ENCODE measurements at regions not wholly inside any gene's neighbourhood (a gene's known extent, or its start where the extent isn't known, plus 50 kb on each side); places are given as distances from the start of the nearest gene placed in this dataset.

DNA sequence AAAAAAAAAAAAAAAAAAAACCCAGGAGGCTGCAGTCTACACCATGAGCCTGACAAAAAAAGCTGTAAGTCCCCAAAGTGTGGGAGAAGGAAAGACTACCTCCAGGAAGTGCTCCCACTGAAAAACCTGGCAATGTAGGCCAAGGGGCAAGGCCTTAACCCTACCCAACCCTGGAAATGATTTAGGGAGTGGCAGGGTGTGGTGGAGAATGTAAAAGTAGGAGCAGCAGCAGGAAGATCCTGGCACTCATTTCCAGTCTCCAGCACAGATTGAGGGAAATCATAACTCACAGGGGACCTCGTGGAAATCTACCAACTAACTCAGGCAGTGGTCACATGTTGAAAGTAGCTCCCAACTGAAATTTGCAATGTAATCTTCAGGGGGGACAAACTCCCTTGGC lies 839.5 kb downstream of the EPHA3 start:
- no peak for TF ChIP-seq EZH2 (IDR thresholded peaks at IDR 0.05; ENCODE audit: borderline replicate concordance)
- TF ChIP-seq, protein P1, sequence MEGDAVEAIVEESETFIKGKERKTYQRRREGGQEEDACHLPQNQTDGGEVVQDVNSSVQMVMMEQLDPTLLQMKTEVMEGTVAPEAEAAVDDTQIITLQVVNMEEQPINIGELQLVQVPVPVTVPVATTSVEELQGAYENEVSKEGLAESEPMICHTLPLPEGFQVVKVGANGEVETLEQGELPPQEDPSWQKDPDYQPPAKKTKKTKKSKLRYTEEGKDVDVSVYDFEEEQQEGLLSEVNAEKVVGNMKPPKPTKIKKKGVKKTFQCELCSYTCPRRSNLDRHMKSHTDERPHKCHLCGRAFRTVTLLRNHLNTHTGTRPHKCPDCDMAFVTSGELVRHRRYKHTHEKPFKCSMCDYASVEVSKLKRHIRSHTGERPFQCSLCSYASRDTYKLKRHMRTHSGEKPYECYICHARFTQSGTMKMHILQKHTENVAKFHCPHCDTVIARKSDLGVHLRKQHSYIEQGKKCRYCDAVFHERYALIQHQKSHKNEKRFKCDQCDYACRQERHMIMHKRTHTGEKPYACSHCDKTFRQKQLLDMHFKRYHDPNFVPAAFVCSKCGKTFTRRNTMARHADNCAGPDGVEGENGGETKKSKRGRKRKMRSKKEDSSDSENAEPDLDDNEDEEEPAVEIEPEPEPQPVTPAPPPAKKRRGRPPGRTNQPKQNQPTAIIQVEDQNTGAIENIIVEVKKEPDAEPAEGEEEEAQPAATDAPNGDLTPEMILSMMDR (IDR thresholded peaks at IDR 0.05; ENCODE audit: poor library complexity) = no peak
- no peak overlapping the region for H3K4me2 ChIP-seq
- DNase-seq (ENCODE audit: low spot score) = no peak
- WGBS (ENCODE audit: low lambda C conversion rate, missing lambda C conversion rate) = 77% methylated on average over 1 of the region's 1 CpG
- H3K36me3 ChIP-seq (replicated peaks; ENCODE audit: insufficient read depth, low read depth) = no peaks in the 10 kb centered on the region
- no peak overlapping the region for H2AFZ ChIP-seq
- H3K27ac ChIP-seq = no peak overlapping the region
- no peaks in the 10 kb centered on the region for H4K20me1 ChIP-seq (ENCODE audit: insufficient read depth, poor library complexity, severe bottlenecking)
- H3K27me3 ChIP-seq = no peaks in the 10 kb centered on the region
- H3K4me3 ChIP-seq = no peak overlapping the region
- no peaks in the 10 kb centered on the region for H3K9me2 ChIP-seq (replicated peaks; ENCODE audit: insufficient read depth)
- no peaks in the 10 kb centered on the region for H3K9me3 ChIP-seq (ENCODE audit: low read depth)
- H3K4me1 ChIP-seq (ENCODE audit: insufficient read depth) = no peaks in the 10 kb centered on the region
- no peaks in the 10 kb centered on the region for H3K79me2 ChIP-seq

DNA sequence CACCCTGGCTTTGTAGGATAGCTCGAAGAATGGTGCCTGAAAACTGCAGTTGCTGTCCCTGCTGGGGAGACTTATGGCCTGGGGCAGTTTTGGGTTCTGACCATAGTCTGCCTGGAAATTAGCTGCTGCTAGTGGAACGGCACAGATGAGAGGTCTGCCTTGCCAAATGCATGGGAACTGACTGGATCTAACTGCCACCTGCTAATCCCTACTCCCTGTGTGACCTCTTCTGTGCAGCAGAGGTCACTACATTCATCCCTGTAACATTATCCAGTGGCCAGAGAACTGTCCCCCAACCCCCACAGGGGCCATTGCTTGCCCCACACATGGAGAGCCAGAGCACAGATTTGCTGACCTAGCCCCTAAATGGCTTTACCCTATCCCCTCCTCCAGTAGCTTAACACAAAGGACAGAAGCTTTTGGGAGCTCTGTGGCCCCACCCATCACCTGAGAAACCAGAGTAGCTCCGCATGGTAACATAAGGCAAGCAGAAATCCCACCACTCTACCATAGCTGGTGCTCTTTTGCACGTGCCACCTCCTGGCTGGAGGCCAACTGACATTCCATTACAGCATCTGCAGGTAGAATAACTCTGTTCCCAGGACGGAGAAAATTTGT lies 840.0 kb downstream of the EPHA3 start:
- TF ChIP-seq, protein P1 (IDR thresholded peaks at IDR 0.05; ENCODE audit: poor library complexity) = no peak
- no peak for TF ChIP-seq EZH2 (IDR thresholded peaks at IDR 0.05; ENCODE audit: borderline replicate concordance)
- no peak for TF ChIP-seq EZH2phosphoT487 (IDR thresholded peaks at IDR 0.05; ENCODE audit: low read depth, severe bottlenecking, unreplicated experiment)
- Histone ChIP-seq H3K9me3 (ENCODE audit: low read depth) (no peaks in the 10 kb centered on the region), H3K79me2 (no peaks in the 10 kb centered on the region), H3K4me2 (no peak overlapping the region), H3K36me3 (replicated peaks; ENCODE audit: insufficient read depth, low read depth) (no peaks in the 10 kb centered on the region), H3K4me1 (ENCODE audit: insufficient read depth) (no peaks in the 10 kb centered on the region), H3K4me3 (no peak overlapping the region), H2AFZ (no peak overlapping the region), H3K27ac (no peak overlapping the region), H3K27me3 (no peaks in the 10 kb centered on the region), H3K9me2 (replicated peaks; ENCODE audit: insufficient read depth) (no peaks in the 10 kb centered on the region), H4K20me1 (ENCODE audit: insufficient read depth, poor library complexity, severe bottlenecking) (no peaks in the 10 kb centered on the region)
- DNase-seq (ENCODE audit: low spot score) = no peak
- WGBS (ENCODE audit: low lambda C conversion rate, missing lambda C conversion rate) = 85% methylated on average over 5 of the region's 5 CpGs

DNA sequence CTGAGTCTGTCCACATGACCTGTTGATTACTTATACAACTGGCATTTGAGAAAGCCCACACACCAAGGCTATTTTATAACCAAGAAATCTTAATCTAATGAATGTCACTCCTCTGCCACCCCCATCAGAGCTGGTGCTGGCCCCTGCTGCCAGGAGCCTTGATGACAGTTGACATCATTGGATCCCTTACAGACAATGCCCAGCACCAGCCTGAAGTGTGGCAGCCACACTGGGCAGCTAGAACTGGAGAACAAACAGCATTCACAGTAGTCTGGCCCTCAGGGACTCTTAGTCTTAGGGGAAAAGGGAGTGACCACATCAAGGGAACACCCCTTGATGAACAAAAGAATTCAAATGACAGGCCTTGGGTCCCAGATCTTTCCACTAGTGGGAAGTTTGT lies 840.6 kb downstream of the EPHA3 start:
- TF ChIP-seq EZH2 (IDR thresholded peaks at IDR 0.05; ENCODE audit: borderline replicate concordance) (no peak), EZH2phosphoT487 (IDR thresholded peaks at IDR 0.05; ENCODE audit: low read depth, severe bottlenecking, unreplicated experiment) (no peak)
- TF ChIP-seq, protein P1 (IDR thresholded peaks at IDR 0.05; ENCODE audit: poor library complexity) = no peak
- no peaks in the 10 kb centered on the region for H3K9me3 ChIP-seq (ENCODE audit: low read depth)
- no peaks in the 10 kb centered on the region for H3K4me1 ChIP-seq (ENCODE audit: insufficient read depth)
- no peak overlapping the region for H3K27ac ChIP-seq
- no peaks in the 10 kb centered on the region for H3K27me3 ChIP-seq
- H3K4me3 ChIP-seq = no peak overlapping the region
- no peaks in the 10 kb centered on the region for H3K79me2 ChIP-seq
- no peaks in the 10 kb centered on the region for H4K20me1 ChIP-seq (ENCODE audit: insufficient read depth, poor library complexity, severe bottlenecking)
- DNase-seq (ENCODE audit: low spot score) = no peak
- H3K9me2 ChIP-seq (replicated peaks; ENCODE audit: insufficient read depth) = no peaks in the 10 kb centered on the region
- H3K4me2 ChIP-seq = no peak overlapping the region
- no peak overlapping the region for H2AFZ ChIP-seq
- H3K36me3 ChIP-seq (replicated peaks; ENCODE audit: insufficient read depth, low read depth) = no peaks in the 10 kb centered on the region

DNA sequence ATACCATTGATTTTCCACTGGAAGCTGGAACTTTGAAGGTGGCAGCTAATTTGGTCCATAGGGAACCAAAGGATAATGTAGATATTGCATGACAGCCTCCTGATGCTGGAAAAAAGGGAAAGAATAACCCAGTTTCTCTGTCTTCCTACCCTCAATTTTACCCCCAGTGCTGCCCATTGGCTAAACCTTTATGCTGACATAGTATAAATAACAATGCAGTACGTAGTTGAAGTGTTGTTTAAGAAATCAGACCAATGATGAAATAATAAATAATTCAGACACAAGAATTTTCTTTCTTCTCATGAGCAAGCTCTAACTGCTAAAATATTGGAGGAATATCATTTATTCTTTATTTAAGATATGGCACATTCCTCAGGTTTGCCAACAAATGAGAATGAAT lies 843.4 kb downstream of the EPHA3 start:
- no peaks in the 10 kb centered on the region for H3K27me3 ChIP-seq
- no peak for TF ChIP-seq EZH2phosphoT487 (IDR thresholded peaks at IDR 0.05; ENCODE audit: low read depth, severe bottlenecking, unreplicated experiment)
- no peak for TF ChIP-seq EZH2 (IDR thresholded peaks at IDR 0.05; ENCODE audit: borderline replicate concordance)
- TF ChIP-seq, protein P1 (IDR thresholded peaks at IDR 0.05; ENCODE audit: poor library complexity) = no peak
- H3K9me3 ChIP-seq (ENCODE audit: low read depth) = no peaks in the 10 kb centered on the region
- H3K36me3 ChIP-seq (replicated peaks; ENCODE audit: insufficient read depth, low read depth) = no peaks in the 10 kb centered on the region
- H3K4me1 ChIP-seq (ENCODE audit: insufficient read depth) = peaks cover 13% of the 10 kb centered on the region
- no peak overlapping the region for H3K4me3 ChIP-seq
- H3K4me2 ChIP-seq = no peak overlapping the region
- no peak for DNase-seq (ENCODE audit: low spot score)
- H2AFZ ChIP-seq = no peak overlapping the region
- 88% methylated on average over 1 of the region's 1 CpG for WGBS (ENCODE audit: low lambda C conversion rate, missing lambda C conversion rate)
- H3K27ac ChIP-seq = no peak overlapping the region
- H3K79me2 ChIP-seq = no peaks in the 10 kb centered on the region
- H3K9me2 ChIP-seq (replicated peaks; ENCODE audit: insufficient read depth) = no peaks in the 10 kb centered on the region
- H4K20me1 ChIP-seq (ENCODE audit: insufficient read depth, poor library complexity, severe bottlenecking) = no peaks in the 10 kb centered on the region

Measured in hepatocyte (in vitro differentiated cells).